ENCODE measurements at regions not wholly inside any gene's neighbourhood (a gene's known extent, or its start where the extent isn't known, plus 50 kb on each side); places are given as distances from the start of the nearest gene placed in this dataset.

- H3K4me1 ChIP-seq, result no peaks in the 10 kb centered on the region
- intact Hi-C loops (cut with DNase I), result no loop called here
Measured at GRCh38 chr4:19014594-19014993, 993.0 kb upstream of the LCORL start.

GRCh38 chr4:19010761-19011160 is 989.2 kb upstream of the LCORL start:
- no peak for TF ChIP-seq CTCF (IDR thresholded peaks at IDR 0.05)
- Histone ChIP-seq H3K9me3 (no peaks in the 10 kb centered on the region), H3K27me3 (no peaks in the 10 kb centered on the region), H3K27ac (no peak overlapping the region), H3K4me1 (no peaks in the 10 kb centered on the region), H3K36me3 (no peaks in the 10 kb centered on the region), H3K4me3 (no peak overlapping the region)
- DNase-seq (ENCODE audit: low spot score in 2 of 2), result no peak
- intact Hi-C loops (cut with DNase I), result no loop called here

More at GRCh38 chr4:19014594-19014993, 993.0 kb upstream of the LCORL start:
- H3K4me3 ChIP-seq, result no peak overlapping the region
- H3K9me3 ChIP-seq, result no peaks in the 10 kb centered on the region
- no peak for TF ChIP-seq CTCF (IDR thresholded peaks at IDR 0.05)
- H3K27ac ChIP-seq, result no peak overlapping the region
- no peaks in the 10 kb centered on the region for H3K27me3 ChIP-seq
- no peaks in the 10 kb centered on the region for H3K36me3 ChIP-seq
- DNase-seq (ENCODE audit: low spot score in 2 of 2), result no peak

GRCh38 chr4:19009881-19010280 is 988.3 kb upstream of the LCORL start:
- no peaks in the 10 kb centered on the region for H3K4me1 ChIP-seq
- no peaks in the 10 kb centered on the region for H3K9me3 ChIP-seq
- DNase-seq (ENCODE audit: low spot score in 2 of 2), result no peak
- H3K36me3 ChIP-seq, result no peaks in the 10 kb centered on the region
- H3K27me3 ChIP-seq, result no peaks in the 10 kb centered on the region
- intact Hi-C loops (cut with DNase I), result no loop called here
- no peak overlapping the region for H3K27ac ChIP-seq
- no peak overlapping the region for H3K4me3 ChIP-seq
- no peak for TF ChIP-seq CTCF (IDR thresholded peaks at IDR 0.05)

GRCh38 chr4:19005211-19005610 is 983.7 kb upstream of the LCORL start:
- intact Hi-C loops (cut with DNase I), result no loop called here
- Histone ChIP-seq H3K27me3 (no peaks in the 10 kb centered on the region), H3K4me1 (no peaks in the 10 kb centered on the region), H3K4me3 (no peak overlapping the region), H3K36me3 (no peaks in the 10 kb centered on the region), H3K9me3 (no peaks in the 10 kb centered on the region), H3K27ac (no peak overlapping the region)
- TF ChIP-seq CTCF (IDR thresholded peaks at IDR 0.05), result no peak
- DNase-seq (ENCODE audit: low spot score in 2 of 2), result no peak

- no peak for DNase-seq (ENCODE audit: low spot score in 2 of 2)
- Histone ChIP-seq H3K27me3 (no peaks in the 10 kb centered on the region), H3K36me3 (no peaks in the 10 kb centered on the region), H3K27ac (no peak overlapping the region), H3K4me1 (no peaks in the 10 kb centered on the region), H3K4me3 (no peak overlapping the region), H3K9me3 (no peaks in the 10 kb centered on the region)
- TF ChIP-seq CTCF (IDR thresholded peaks at IDR 0.05), result no peak
- intact Hi-C loops (cut with DNase I), result no loop called here
Measured at GRCh38 chr4:19002170-19002569, 980.6 kb upstream of the LCORL start.

- no peak for DNase-seq (ENCODE audit: low spot score in 2 of 2)
- intact Hi-C loops (cut with DNase I), result no loop called here
- Histone ChIP-seq H3K4me3 (no peak overlapping the region), H3K4me1 (no peaks in the 10 kb centered on the region), H3K36me3 (no peaks in the 10 kb centered on the region), H3K27me3 (no peaks in the 10 kb centered on the region), H3K27ac (no peak overlapping the region), H3K9me3 (no peaks in the 10 kb centered on the region)
- no peak for TF ChIP-seq CTCF (IDR thresholded peaks at IDR 0.05)
Measured at GRCh38 chr4:18999595-18999994, 978.0 kb upstream of the LCORL start.

Data from ascending aorta (tissue), 2 donors.